ENCODE measurements at regions not wholly inside any gene's neighbourhood (a gene's known extent, or its start where the extent isn't known, plus 50 kb on each side); places are given as distances from the start of the nearest gene placed in this dataset.

- TF ChIP-seq CTCF (IDR thresholded peaks at IDR 0.05 in 8 of 11, conservative IDR thresholded peaks at IDR 0.05 in 3 of 11) = no peak
- TF ChIP-seq POLR2A (IDR thresholded peaks at IDR 0.05) = no peak
- no peak for TF ChIP-seq POLR2AphosphoS5 (IDR thresholded peaks at IDR 0.05)
Measured at GRCh38 chr5:135644816-135645215, 66.0 kb upstream of the CXCL14 start.
